Daoy (cell line): ENCODE measurements at regions not wholly inside any gene's neighbourhood (a gene's known extent, or its start where the extent isn't known, plus 50 kb on each side); places are given as distances from the start of the nearest gene placed in this dataset.
"Not testable (repeated sequence)": the region's sequence is repeated elsewhere in the genome, so short reads cannot be mapped to it uniquely, and the experiment has no call there.

ENCODE experiments used
- DNase-seq: peaks from one replicate; pipeline ENCODE4 v3.0.0-alpha.2; 2015; ENCODE audit warnings: low read depth

DNA sequence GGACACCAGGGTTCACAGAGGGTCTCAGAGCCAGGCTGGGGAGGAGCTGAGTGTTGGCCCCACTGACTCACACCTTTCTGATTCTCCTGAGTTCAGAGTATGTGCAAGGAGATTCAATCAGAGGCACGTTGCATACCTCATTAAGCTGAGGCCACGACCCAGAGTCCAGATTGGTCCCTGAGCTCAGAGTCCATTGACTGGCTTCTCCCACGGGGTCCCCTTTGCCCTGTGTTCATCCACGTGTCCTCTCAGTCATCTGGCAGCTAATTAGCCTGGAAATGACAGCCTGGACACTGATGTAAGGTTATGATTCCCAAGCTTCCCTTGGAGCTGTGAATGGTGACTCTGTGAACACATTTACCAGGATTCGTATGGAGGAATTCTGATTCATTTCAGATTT lies 267.2 kb downstream of the SH3BP4 start:
- no peak for DNase-seq

GRCh38 chr2:235220331-235220730 lies 268.5 kb downstream of the SH3BP4 start:
- no peak for DNase-seq

- DNase-seq = no peak
Measured at GRCh38 chr2:235223011-235223410, 270.8 kb upstream of the AGAP1 start.

- no peak for DNase-seq
Measured at GRCh38 chr2:235224410-235224809, 269.4 kb upstream of the AGAP1 start.

DNA sequence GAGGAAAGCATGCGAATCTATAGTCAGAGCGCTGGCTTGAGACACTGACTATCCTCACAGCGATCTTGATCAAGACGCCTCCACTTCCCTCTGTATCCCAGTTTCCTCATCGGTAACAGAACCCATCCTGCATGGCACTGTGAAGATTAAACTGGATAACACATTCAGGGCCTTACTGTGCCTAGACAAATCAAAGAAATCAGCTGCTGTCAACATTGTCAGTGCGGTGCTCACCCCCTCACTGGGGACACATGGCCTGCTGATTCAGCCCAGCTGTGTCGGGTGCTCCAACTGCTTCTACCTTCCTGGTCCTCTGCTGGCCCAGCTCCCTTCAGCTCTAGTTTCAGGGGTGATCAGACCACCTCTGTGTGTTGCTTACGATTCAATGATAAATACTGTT lies 268.6 kb upstream of the AGAP1 start:
- DNase-seq = no peak

- DNase-seq = no peak
Measured at GRCh38 chr2:235227590-235227989, 266.3 kb upstream of the AGAP1 start.

- not testable (repeated sequence) for DNase-seq
Measured at GRCh38 chr2:235228422-235228821, 265.4 kb upstream of the AGAP1 start.

GRCh38 chr2:235229236-235229635 lies 264.6 kb upstream of the AGAP1 start:
- DNase-seq = no peak

GRCh38 chr2:235230821-235231601 lies 262.8 kb upstream of the AGAP1 start:
- DNase-seq = no peak

GRCh38 chr2:235232449-235233433 lies 261.1 kb upstream of the AGAP1 start:
- no peak for DNase-seq

DNA sequence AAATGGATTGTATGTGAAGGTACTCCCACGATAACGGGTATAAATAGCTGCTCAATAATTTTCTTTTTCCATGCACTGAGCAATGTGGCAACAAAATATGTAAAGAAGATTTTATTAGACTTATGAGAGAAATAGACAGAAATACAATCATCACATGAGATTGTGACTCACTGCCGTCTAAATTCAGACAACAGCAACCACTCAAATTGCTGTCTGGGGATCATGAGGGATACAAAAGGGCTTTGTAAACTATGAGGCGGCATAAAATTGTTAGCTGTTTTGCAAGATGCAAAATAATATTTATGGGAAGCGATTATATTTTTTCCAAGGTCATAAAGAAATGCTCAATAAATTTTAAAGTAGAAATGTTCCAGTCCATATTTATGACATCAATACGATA lies 259.1 kb upstream of the AGAP1 start:
- no peak for DNase-seq

DNA sequence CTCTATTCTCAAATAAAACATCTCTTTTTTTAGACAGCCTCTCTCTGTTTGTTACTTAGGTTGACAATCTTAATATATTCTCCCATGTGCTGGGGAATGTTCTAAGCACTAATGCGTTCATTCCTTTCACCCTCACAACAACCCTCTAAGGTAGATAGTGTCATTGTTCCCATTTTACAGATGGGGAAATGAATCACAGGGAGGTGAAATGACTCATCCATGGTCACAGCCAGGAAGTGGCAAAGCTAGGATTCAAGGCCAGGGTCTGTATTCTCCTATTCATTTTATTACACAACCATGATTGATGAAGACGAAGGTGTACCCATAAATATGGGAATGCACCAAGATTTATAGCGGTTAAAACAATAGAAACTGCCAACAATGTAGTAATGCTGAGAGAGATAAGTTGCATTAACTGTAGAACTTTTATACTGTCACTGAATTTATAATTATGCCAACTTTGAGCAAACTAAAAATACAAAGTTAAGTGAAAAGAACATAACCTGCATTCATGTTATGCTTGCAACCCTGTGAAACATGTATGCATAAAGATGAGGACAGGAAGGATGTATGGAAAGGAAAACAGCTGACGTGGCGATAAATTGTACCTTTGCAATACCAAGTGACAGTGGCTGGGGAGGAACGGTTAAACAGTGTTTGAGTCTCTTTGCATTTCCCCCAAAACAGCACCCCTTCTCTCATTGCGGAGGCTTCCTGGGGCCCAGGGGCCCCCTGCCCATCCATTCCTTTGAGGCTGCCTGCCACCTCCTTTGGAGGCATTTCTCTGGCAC lies 257.7 kb upstream of the AGAP1 start:
- DNase-seq = peak; percentile 39

- peak; percentile 37 for DNase-seq
Measured at GRCh38 chr2:235238537-235238936, 255.3 kb upstream of the AGAP1 start.

DNA sequence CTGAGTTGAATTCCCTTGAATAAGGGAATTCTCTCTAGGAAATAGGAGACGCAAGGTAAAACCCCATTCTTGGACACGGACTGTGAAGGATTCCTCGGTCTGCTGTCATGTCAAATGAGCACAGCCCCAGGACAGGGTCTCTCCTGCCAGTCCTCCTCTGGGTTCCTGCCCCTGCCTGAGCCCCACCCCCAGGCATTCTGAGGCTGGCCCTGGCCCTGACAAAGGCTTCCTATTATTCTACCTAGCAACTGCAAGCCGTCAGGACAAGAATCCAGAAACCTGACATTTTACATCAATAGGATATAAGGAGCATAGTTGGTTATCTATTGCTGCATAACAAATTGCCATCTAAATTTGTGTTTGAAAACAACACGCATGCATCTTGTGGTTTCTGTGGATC lies 253.3 kb upstream of the AGAP1 start:
- no peak for DNase-seq

DNA sequence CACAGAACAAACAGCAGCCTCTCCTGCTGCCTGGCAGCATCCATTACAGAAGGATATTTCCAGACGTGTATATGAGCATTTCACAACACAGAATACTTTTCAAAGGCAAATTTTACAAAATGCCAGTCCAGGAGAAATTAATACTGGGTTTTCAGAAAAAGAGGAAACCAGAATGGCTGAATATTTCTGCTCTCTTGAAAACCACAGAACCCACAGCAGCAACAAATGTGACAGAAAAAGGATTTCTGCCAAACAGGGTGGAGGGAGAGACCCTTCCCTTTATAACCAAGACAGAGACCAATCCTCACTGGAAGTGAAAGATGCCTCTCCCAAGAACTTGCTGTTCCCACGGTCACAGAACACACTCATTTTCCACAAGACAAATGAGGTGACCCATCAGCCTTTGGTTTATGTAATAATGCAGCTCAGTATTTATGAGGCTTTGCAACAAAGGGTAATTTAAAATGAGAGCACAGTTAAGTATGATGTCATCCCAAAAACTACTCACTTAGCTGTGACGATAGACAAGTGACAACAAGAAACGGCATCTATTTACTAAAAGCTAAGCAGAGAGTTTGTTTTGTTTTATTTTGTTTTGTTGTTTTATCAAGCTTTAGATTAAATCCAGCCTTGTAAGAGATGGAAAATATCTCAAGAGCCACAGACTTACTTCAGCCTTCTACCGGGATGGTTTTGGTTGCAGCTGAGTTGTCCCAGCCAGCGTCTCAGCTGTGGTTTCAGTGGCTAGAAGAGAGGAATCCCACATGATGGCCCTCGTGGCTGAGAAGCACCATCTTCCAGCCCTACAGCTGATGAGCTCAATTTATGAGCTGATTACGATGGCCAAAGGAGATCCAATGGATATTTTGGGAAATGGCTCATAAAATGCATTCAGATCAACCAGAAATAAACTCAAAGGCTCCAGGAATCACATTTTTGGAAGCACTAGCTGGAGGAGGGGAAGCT lies 249.3 kb upstream of the AGAP1 start:
- DNase-seq = peak; percentile 37

DNA sequence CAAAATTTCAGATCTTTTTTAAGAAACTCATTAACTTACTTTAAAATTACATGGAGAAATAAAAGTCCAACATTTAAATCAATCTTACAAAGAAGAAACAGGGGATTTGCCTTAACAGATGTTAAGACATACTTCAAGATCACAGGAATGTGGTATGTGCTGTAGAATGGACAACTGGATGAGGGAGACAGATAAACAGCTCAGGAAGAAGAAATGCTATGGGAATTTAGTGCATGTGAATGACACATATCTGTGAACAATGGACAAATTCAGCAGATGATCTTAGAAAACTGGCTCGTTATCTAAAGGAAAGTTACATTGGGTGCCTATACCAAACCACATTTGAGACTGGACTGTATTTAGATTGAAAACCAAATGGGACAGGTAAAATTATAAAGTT lies 246.8 kb upstream of the AGAP1 start:
- no peak for DNase-seq

- no peak for DNase-seq
Measured at GRCh38 chr2:235255693-235256092, 238.2 kb upstream of the AGAP1 start.

DNA sequence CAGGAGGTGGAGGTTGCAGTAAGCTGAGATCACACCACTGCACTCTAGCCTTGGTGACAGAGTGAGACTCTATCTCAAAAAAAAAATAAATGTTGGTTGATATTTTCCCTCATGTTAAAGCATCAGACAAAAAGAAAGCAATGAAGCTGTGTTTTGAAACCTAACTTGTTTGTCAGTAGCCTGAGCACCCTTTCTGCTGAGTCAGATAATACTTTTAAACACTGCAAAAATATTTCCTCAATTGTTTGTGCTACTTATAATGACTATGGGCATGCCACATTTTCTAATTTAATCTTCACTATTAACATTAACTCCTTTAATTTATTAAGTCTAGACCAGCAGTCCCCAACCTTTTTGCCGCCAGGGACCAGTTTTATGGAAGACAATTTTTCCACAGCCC lies 236.3 kb upstream of the AGAP1 start:
- no peak for DNase-seq

DNA sequence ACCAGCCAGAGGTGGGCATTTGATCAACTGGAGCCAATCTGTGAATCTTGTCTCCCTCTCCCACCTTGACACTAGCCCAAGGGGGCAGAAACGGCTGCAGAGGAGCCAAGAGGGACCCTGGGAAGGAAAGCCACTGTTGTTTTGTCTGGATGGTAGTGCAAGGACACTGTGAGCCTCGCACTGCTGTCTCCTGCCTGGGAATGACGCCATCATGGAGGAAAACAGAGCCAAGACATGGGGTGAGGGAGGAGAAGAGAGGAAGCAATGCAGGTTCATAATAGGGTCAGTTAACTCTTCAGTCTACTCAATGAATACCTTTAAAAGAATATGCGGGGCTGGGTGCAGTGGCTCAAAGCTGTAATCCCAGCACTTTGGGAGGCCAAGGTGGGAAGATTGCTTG lies 231.1 kb upstream of the AGAP1 start:
- no peak for DNase-seq

GRCh38 chr2:235263205-235264120 lies 230.4 kb upstream of the AGAP1 start:
- DNase-seq = peak; percentile 89
